ENCODE measurements at regions not wholly inside any gene's neighbourhood (a gene's known extent, or its start where the extent isn't known, plus 50 kb on each side); places are given as distances from the start of the nearest gene placed in this dataset.

GRCh38 chr22:27115410-27115809 is 458.0 kb downstream of the MIAT start:
- no peak for DNase-seq (ENCODE audit: low read depth)
- no peak for TF ChIP-seq MAX (IDR thresholded peaks at IDR 0.05; ENCODE audit: low read depth, low read length)
- no peak for TF ChIP-seq MYC (IDR thresholded peaks at IDR 0.05; ENCODE audit: low read depth, low read length)
- no peak overlapping the region for H3K4me3 ChIP-seq (ENCODE audit: low read depth, low read length)

GRCh38 chr22:27115816-27116256 is 458.4 kb downstream of the MIAT start:
- no peak for DNase-seq (ENCODE audit: low read depth)
- no peak overlapping the region for H3K4me3 ChIP-seq (ENCODE audit: low read depth, low read length)
- no peak for TF ChIP-seq MAX (IDR thresholded peaks at IDR 0.05; ENCODE audit: low read depth, low read length)
- TF ChIP-seq CTCF (IDR thresholded peaks at IDR 0.05; ENCODE audit: low read depth, low read length), result no peak
- TF ChIP-seq MYC (IDR thresholded peaks at IDR 0.05; ENCODE audit: low read depth, low read length), result no peak
- no peak for TF ChIP-seq POLR2A (IDR thresholded peaks at IDR 0.05; ENCODE audit: extremely low read depth, insufficient read length)

- no peak overlapping the region for H3K4me3 ChIP-seq (ENCODE audit: low read depth, low read length)
- no peak for DNase-seq (ENCODE audit: low read depth)
- TF ChIP-seq MAX (IDR thresholded peaks at IDR 0.05; ENCODE audit: low read depth, low read length) (no peak), CTCF (IDR thresholded peaks at IDR 0.05; ENCODE audit: low read depth, low read length) (no peak), MYC (IDR thresholded peaks at IDR 0.05; ENCODE audit: low read depth, low read length) (no peak), POLR2A (IDR thresholded peaks at IDR 0.05; ENCODE audit: extremely low read depth, insufficient read length) (no peak)
Measured at GRCh38 chr22:27116312-27117086, 459.1 kb downstream of the MIAT start.

GRCh38 chr22:27120036-27120435 is 462.6 kb downstream of the MIAT start:
- no peak overlapping the region for H3K4me3 ChIP-seq (ENCODE audit: low read depth, low read length)
- TF ChIP-seq POLR2A (IDR thresholded peaks at IDR 0.05; ENCODE audit: extremely low read depth, insufficient read length) (no peak), CTCF (IDR thresholded peaks at IDR 0.05; ENCODE audit: low read depth, low read length) (no peak), MYC (IDR thresholded peaks at IDR 0.05; ENCODE audit: low read depth, low read length) (no peak), MAX (IDR thresholded peaks at IDR 0.05; ENCODE audit: low read depth, low read length) (no peak)
- no peak for DNase-seq (ENCODE audit: low read depth)

GRCh38 chr22:27122574-27122973 is 465.2 kb downstream of the MIAT start:
- H3K4me3 ChIP-seq (ENCODE audit: low read depth, low read length), result no peak overlapping the region
- no peak for DNase-seq (ENCODE audit: low read depth)
- TF ChIP-seq CTCF (IDR thresholded peaks at IDR 0.05; ENCODE audit: low read depth, low read length) (no peak), MYC (IDR thresholded peaks at IDR 0.05; ENCODE audit: low read depth, low read length) (no peak), POLR2A (IDR thresholded peaks at IDR 0.05; ENCODE audit: extremely low read depth, insufficient read length) (no peak), MAX (IDR thresholded peaks at IDR 0.05; ENCODE audit: low read depth, low read length) (no peak)

- TF ChIP-seq POLR2A (IDR thresholded peaks at IDR 0.05; ENCODE audit: extremely low read depth, insufficient read length), result no peak
- TF ChIP-seq MAX (IDR thresholded peaks at IDR 0.05; ENCODE audit: low read depth, low read length), result no peak
- no peak for TF ChIP-seq CTCF (IDR thresholded peaks at IDR 0.05; ENCODE audit: low read depth, low read length)
- no peak for TF ChIP-seq MYC (IDR thresholded peaks at IDR 0.05; ENCODE audit: low read depth, low read length)
- H3K4me3 ChIP-seq (ENCODE audit: low read depth, low read length), result no peak overlapping the region
Measured at GRCh38 chr22:27123880-27124279, 466.5 kb downstream of the MIAT start.

More at GRCh38 chr22:27123880-27124279, 466.5 kb downstream of the MIAT start:
- no peak for DNase-seq (ENCODE audit: low read depth)

Data from NB4 (cell line).